Colonic mucosa (tissue), 4 donors: ENCODE measurements at regions not wholly inside any gene's neighbourhood (a gene's known extent, or its start where the extent isn't known, plus 50 kb on each side); places are given as distances from the start of the nearest gene placed in this dataset.

ENCODE experiments used
- DNase-seq: peaks from one replicate; pipeline ENCODE4 v3.0.0-alpha.2; 2020
- H3K27ac ChIP-seq: fragments of 200-600 bp; one replicate; pipeline ENCODE4 v1.8.0; 2021
- H3K27me3 ChIP-seq: fragments of 200-600 bp; one replicate; pipeline ENCODE4 v1.8.0; 2021
- H3K36me3 ChIP-seq: fragments of 200-600 bp; one replicate; pipeline ENCODE4 v1.8.0; 2021
- H3K4me1 ChIP-seq: fragments of 200-600 bp; one replicate; pipeline ENCODE4 v1.8.0; 2021; ENCODE audit warnings: mild to moderate bottlenecking
- H3K4me3 ChIP-seq: fragments of 200-600 bp; one replicate; pipeline ENCODE4 v1.8.0; 2021
- H3K9ac ChIP-seq, 2 donors: one replicate each; pipeline ENCODE4 v1.7.0; 2013; ENCODE audit warnings: control low read depth in 2 of 2, low read depth in 2 of 2, low read length in 2 of 2
- H3K9me3 ChIP-seq: fragments of 200-600 bp; one replicate; pipeline ENCODE4 v1.8.0; 2021
- CTCF ChIP-seq: fragments of 200-600 bp; IDR thresholded peaks from one replicate; pipeline ENCODE4 v1.8.0; 2022; ENCODE audit warnings: antibody characterized with exemption, mild to moderate bottlenecking
- intact Hi-C: fragments of 100-400 bp; cut with DNase I; formaldehyde crosslinking; loops from one replicate; pipeline ENCODE4 v1.14.1; 2022
- donor health status: healthy.
- donor health status: DM: no; HTN: no; CAD: no.
- donor health status: DM: no; HTN: no; CAD: no.

- Histone ChIP-seq H3K9ac (no peak overlapping the region), H3K9me3 (no peaks in the 10 kb centered on the region), H3K27me3 (no peaks in the 10 kb centered on the region), H3K4me1 (no peaks in the 10 kb centered on the region), H3K4me3 (no peak overlapping the region), H3K36me3 (no peaks in the 10 kb centered on the region), H3K27ac (no peak overlapping the region)
- no peak for TF ChIP-seq CTCF
- intact Hi-C loops: no loop called here
- no peak for DNase-seq
Observed at GRCh38 chr5:89735082-89735481, 674.5 kb downstream of the CETN3 start.

- TF ChIP-seq CTCF: no peak
- Histone ChIP-seq H3K9ac (no peak overlapping the region), H3K4me3 (no peak overlapping the region), H3K9me3 (no peaks in the 10 kb centered on the region), H3K27me3 (no peaks in the 10 kb centered on the region), H3K36me3 (no peaks in the 10 kb centered on the region), H3K4me1 (no peaks in the 10 kb centered on the region), H3K27ac (no peak overlapping the region)
- no peak for DNase-seq
- intact Hi-C loops: loop anchor here (5.0 kb wide), 1 partner anchor 1006 kb away; no protein-coding TSS in a partner anchor
Observed at GRCh38 chr5:89733772-89734171, 675.8 kb downstream of the CETN3 start.

GRCh38 chr5:89729623-89730301 is 679.8 kb downstream of the CETN3 start:
- intact Hi-C loops: loop anchor here (5.0 kb wide), 1 partner anchor 1002 kb away; no protein-coding TSS in a partner anchor
- H3K4me3 ChIP-seq: no peak overlapping the region
- peak; percentile 16 for TF ChIP-seq CTCF
- H3K4me1 ChIP-seq: no peaks in the 10 kb centered on the region
- no peak for DNase-seq
- H3K36me3 ChIP-seq: no peaks in the 10 kb centered on the region
- no peak overlapping the region for H3K27ac ChIP-seq
- H3K27me3 ChIP-seq: no peaks in the 10 kb centered on the region
- H3K9ac ChIP-seq: no peak overlapping the region
- H3K9me3 ChIP-seq: no peaks in the 10 kb centered on the region

GRCh38 chr5:89728750-89729149 is 680.8 kb downstream of the CETN3 start:
- Histone ChIP-seq H3K9ac (no peak overlapping the region), H3K36me3 (no peaks in the 10 kb centered on the region), H3K27ac (no peak overlapping the region), H3K4me1 (no peaks in the 10 kb centered on the region), H3K4me3 (no peak overlapping the region), H3K9me3 (no peaks in the 10 kb centered on the region), H3K27me3 (no peaks in the 10 kb centered on the region)
- TF ChIP-seq CTCF: no peak
- intact Hi-C loops: no loop called here
- DNase-seq: no peak

- H3K27me3 ChIP-seq: no peaks in the 10 kb centered on the region
- TF ChIP-seq CTCF: no peak
- no peaks in the 10 kb centered on the region for H3K4me1 ChIP-seq
- H3K9ac ChIP-seq: no peak overlapping the region
- no peak overlapping the region for H3K4me3 ChIP-seq
- no peak overlapping the region for H3K27ac ChIP-seq
- intact Hi-C loops: no loop called here
- no peak for DNase-seq
- H3K36me3 ChIP-seq: no peaks in the 10 kb centered on the region
- no peaks in the 10 kb centered on the region for H3K9me3 ChIP-seq
Observed at GRCh38 chr5:89728134-89728533, 681.4 kb downstream of the CETN3 start.
